Epithelial cell of esophagus (primary cell): ENCODE measurements at regions not wholly inside any gene's neighbourhood (a gene's known extent, or its start where the extent isn't known, plus 50 kb on each side); places are given as distances from the start of the nearest gene placed in this dataset.

Experiments used
- DNase-seq: peaks from one replicate; pipeline ENCODE4 v3.0.0; 2010; ENCODE audit warnings: low read depth
- H3K4me3 ChIP-seq: 2 replicates; pipeline ENCODE4 v1.5.1; 2011; ENCODE audit warnings: mild to moderate bottlenecking, low read length, control low read depth
- CTCF ChIP-seq: IDR thresholded peaks from 2 replicates; pipeline ENCODE4 v1.5.1; 2011; ENCODE audit warnings: low read depth, mild to moderate bottlenecking, low read length, control low read depth, inconsistent platforms; ENCODE audit not compliant: insufficient read depth; ENCODE audit errors: missing control alignments

DNA sequence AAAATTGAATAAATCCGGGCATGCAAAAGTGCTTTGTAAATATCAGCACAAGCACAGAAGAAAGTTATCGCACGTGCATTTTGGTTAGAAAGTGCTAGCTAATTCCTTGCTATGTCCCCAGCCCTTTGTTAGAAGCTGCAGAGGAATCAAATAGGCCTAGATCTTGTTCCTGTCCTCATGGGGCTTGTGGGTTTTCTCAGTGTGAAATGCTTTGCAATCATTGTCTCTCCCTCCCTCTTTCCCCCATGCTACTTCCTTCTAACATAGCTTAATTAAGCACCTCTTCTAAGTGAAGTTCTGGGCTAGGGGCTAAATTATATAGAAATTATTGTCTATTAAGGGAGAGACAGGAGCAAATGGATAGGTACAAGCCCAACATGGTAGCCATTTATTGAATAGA lies 271.7 kb downstream of the RPLP1 start:
- no peak overlapping the region for H3K4me3 ChIP-seq
- TF ChIP-seq CTCF = no peak
- DNase-seq = no peak

DNA sequence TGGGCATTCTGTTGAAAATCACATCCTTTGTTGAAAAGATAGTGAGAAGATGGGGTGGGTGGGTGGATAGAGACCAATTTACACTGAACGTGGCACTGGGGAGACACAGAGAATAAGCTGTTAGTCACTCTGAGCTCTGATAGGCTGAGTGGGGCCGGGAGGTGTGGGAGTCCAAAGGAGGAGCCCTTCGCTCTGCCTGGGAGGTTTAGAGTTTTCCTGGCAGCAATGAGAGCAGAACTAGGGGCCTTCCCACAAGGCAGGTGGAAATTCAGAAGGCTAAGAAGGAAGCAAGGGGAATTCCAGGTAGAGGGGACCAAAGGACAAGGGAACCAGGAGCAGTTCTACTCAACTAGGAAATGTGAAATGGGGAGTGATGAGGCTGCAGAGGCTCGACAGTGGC lies 272.7 kb downstream of the RPLP1 start:
- no peak for DNase-seq
- TF ChIP-seq CTCF = no peak
- H3K4me3 ChIP-seq = no peak overlapping the region

DNA sequence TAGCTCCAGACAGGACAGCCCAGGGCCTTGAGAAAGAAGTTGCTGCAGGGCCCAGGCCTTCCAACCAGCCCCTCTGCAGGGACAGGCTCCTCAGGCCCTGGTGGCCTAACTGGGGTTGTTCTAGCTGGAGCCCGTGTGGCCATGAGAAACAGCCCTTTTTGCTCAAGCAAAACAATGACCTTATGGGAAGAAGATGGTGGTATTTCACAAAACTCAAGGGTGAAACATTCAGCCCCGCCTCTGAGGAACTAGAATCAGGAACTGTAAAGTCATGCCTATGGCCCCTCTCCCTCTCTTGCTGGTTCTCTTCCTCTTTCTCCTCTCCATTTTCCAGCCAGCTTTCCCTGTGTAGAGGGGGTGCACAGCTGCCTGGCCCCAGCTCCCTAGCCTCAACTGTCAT lies 273.3 kb downstream of the RPLP1 start:
- no peak for DNase-seq
- no peak overlapping the region for H3K4me3 ChIP-seq
- no peak for TF ChIP-seq CTCF

DNA sequence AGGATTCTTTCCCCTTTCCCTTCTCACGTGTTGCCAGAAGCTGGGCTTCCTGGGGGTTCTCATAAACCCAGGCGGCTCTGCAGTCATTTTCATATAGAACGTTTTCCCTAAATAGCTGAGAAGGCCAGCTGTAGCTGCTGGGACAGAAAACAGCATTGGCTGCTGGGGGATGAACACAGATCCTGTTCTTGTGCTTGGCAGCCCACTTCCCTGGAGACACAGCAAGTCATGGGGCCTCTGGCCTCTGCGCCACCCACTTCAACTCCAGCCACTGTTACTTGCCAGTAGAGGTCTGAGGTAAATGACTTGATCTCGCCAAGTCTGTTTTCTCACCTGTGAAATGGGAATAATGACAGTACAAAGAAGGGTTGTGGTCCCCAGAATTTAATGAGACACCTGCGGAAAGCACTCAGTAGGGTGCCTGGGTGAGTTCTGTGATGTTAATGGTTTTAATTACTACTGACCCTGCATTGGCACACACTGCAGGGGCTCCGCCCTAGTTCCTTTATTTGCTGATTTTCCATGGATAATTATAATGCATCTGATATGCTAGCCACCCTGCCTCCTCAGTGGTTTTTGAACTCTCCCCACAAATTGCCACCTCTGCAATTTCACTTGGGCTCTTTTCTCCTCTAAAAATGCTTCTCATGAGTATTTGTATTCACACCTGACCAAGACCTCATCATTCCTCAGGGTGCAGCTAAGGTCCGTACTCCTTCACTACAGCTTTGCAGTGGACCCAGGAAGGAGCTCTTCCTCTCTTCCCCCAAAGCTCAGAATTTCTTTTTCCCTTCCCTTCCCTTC lies 274.7 kb downstream of the RPLP1 start:
- no peak for TF ChIP-seq CTCF
- no peak for DNase-seq
- H3K4me3 ChIP-seq = no peak overlapping the region

- TF ChIP-seq CTCF = peak; percentile 71
- peak; percentile 8 for DNase-seq
- H3K4me3 ChIP-seq = no peak overlapping the region
Measured at GRCh38 chr15:69729167-69729748, 276.6 kb downstream of the RPLP1 start.

GRCh38 chr15:69730281-69731080 lies 277.9 kb downstream of the RPLP1 start:
- peak; percentile 15 for DNase-seq
- H3K4me3 ChIP-seq = no peak overlapping the region
- no peak for TF ChIP-seq CTCF

DNA sequence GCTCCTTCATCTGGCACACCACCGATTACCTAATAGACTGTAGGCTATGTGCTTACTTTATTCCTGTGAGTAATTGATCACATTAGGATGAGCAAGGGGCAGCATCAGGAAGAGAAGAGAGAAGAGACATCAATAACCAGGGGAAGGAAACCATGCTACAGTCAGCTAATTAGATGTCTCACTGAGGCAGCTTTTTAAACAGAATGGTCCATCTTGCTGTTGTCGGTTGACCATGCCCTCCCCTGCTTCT lies 278.4 kb downstream of the RPLP1 start:
- TF ChIP-seq CTCF = no peak
- DNase-seq = no peak
- H3K4me3 ChIP-seq = no peak overlapping the region
